ENCODE measurements at regions not wholly inside any gene's neighbourhood (a gene's known extent, or its start where the extent isn't known, plus 50 kb on each side); places are given as distances from the start of the nearest gene placed in this dataset.
A peak's percentile ranks its signal among the peaks of the same experiment; 100 is the strongest.

DNA sequence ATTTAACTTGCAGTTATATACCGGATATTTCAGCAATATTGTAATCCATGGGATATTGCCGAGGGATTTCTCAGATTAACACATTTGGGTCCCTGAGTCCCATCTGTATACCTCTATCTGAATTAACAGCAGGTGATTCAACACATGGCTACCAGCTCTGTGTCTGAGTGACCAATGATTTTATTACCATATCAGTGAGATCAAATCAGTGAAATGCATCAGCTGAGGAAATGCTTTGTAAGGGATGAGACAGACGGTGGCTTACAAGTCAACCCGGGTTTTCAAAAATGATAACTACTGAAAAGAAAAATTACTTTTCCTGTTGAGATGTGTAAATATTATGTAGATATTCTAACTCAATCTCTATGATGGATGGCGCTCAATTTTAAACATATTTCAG is 504.1 kb upstream of the PKN2 start:
- DNase-seq: no peak
- no peak for TF ChIP-seq POLR2A (IDR thresholded peaks at IDR 0.05)
- TF ChIP-seq, protein P1, sequence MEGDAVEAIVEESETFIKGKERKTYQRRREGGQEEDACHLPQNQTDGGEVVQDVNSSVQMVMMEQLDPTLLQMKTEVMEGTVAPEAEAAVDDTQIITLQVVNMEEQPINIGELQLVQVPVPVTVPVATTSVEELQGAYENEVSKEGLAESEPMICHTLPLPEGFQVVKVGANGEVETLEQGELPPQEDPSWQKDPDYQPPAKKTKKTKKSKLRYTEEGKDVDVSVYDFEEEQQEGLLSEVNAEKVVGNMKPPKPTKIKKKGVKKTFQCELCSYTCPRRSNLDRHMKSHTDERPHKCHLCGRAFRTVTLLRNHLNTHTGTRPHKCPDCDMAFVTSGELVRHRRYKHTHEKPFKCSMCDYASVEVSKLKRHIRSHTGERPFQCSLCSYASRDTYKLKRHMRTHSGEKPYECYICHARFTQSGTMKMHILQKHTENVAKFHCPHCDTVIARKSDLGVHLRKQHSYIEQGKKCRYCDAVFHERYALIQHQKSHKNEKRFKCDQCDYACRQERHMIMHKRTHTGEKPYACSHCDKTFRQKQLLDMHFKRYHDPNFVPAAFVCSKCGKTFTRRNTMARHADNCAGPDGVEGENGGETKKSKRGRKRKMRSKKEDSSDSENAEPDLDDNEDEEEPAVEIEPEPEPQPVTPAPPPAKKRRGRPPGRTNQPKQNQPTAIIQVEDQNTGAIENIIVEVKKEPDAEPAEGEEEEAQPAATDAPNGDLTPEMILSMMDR (IDR thresholded peaks at IDR 0.05): no peak
- H3K9me3 ChIP-seq: no peaks in the 10 kb centered on the region
- no peak overlapping the region for H3K4me3 ChIP-seq
- H3K4me1 ChIP-seq: peaks cover 21% of the 10 kb centered on the region
- no peak overlapping the region for H3K27ac ChIP-seq
- no peaks in the 10 kb centered on the region for H3K27me3 ChIP-seq
- H3K36me3 ChIP-seq (replicated peaks in 1 of 2; ENCODE audit: insufficient read depth in 1 of 2, low read depth in 2 of 2): no peaks in the 10 kb centered on the region
- 38 to 45% methylated on average over 5 of the region's 5 CpGs for WGBS, 2 donors
- intact Hi-C loops (cut with DNase I): loop anchor here (5.0 kb wide), 1 partner anchor 122 kb away; no protein-coding TSS in a partner anchor
- ATAC-seq: no peak

DNA sequence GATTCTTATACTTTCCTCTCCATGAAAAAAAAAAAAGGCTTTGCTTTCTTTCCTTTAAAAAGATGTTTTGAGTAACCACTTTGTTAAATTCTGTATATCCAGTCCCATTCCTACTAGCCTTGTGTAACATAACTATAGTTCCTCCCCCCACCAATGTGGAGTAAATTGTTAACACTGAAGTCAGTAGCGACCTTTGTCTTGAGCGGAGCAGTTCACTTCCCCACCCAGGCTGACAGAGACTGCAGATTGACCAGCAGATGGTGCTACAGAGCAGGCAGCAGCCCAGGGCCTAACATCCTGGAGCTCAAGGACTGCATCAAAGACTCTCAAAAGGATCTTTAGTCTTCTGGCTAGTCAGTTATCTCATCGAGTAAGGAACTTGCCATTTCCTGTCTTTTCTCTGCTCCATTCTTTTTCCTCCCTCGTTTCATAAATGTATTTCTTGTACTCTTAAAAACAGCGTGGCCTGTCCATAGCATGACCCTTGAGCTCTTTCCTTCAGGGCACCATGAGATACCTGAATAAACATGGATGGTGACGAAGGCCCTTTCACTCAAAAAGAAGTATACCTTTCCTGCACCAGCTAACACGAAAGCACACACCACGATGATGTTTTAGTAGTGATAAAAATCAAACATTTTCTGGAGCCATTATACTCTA is 503.5 kb upstream of the PKN2 start:
- intact Hi-C loops (cut with DNase I): loop anchor here (5.0 kb wide), 1 partner anchor 122 kb away; no protein-coding TSS in a partner anchor
- Histone ChIP-seq H3K4me3 (no peak overlapping the region), H3K27ac (no peak overlapping the region), H3K4me1 (peaks cover 15% of the 10 kb centered on the region), H3K36me3 (replicated peaks in 1 of 2; ENCODE audit: insufficient read depth in 1 of 2, low read depth in 2 of 2) (no peaks in the 10 kb centered on the region), H3K9me3 (no peaks in the 10 kb centered on the region), H3K27me3 (no peaks in the 10 kb centered on the region)
- peak; percentile 74 to 81 (median 79) for DNase-seq
- 26 to 31% methylated on average over 8 of the region's 8 CpGs for WGBS, 2 donors
- TF ChIP-seq, protein P1 (IDR thresholded peaks at IDR 0.05): peak; percentile 78 to 96 (median 90)
- TF ChIP-seq POLR2A (IDR thresholded peaks at IDR 0.05): no peak
- peak; percentile 88 for ATAC-seq

DNA sequence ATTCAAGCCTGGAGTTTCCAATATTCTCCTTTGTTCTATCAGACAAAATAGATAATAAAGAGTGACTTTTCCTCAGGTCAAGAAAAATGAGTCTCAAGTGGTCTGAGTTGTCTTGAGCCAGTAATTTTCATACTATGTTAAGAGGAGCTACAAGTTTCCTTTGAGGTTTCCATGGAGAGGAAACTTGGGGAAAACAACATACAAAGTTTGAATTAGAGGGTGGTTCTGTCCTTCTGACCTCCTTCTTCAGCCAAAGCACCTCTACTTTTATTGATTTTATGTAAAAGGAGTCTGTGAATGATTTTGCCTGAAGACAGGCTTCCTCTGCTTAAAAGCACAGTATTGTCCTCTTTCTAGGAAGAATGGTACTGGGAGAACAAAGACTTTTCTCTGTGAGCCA is 497.2 kb upstream of the PKN2 start:
- no peaks in the 10 kb centered on the region for H3K36me3 ChIP-seq (replicated peaks in 1 of 2; ENCODE audit: insufficient read depth in 1 of 2, low read depth in 2 of 2)
- intact Hi-C loops (cut with DNase I): no loop called here
- no peak for ATAC-seq

DNA sequence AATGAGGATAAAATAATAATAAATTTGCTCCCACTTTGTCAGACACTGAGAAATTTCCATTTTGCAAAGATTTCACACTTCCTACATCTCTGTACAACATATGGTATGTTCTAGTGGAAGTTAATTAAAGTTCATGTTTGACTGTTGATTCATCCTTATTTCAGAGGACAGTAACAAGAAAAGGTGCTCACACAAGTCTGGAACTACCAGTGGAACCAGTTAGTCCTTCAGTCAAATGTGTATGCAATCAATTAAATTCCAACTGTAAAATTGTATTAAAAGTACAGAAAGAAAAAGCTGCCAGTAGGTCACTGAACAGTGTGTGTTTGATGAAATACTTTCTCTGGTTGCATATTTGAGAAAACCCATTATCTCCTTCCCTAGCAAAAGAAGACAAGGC is 496.0 kb upstream of the PKN2 start:
- Histone ChIP-seq H3K27ac (no peak overlapping the region), H3K27me3 (no peaks in the 10 kb centered on the region), H3K4me3 (no peak overlapping the region), H3K36me3 (replicated peaks in 1 of 2; ENCODE audit: insufficient read depth in 1 of 2, low read depth in 2 of 2) (no peaks in the 10 kb centered on the region), H3K9me3 (no peaks in the 10 kb centered on the region), H3K4me1 (no peaks in the 10 kb centered on the region)
- ATAC-seq (no peak), DNase-seq (no peak)
- no peak for TF ChIP-seq POLR2A (IDR thresholded peaks at IDR 0.05)
- TF ChIP-seq, protein P1 (IDR thresholded peaks at IDR 0.05): no peak
- intact Hi-C loops (cut with DNase I): no loop called here

More for the DNA sequence above, 497.2 kb upstream of the PKN2 start:
- H3K4me1 ChIP-seq: no peaks in the 10 kb centered on the region
- no peak overlapping the region for H3K27ac ChIP-seq
- no peak for DNase-seq
- TF ChIP-seq POLR2A (IDR thresholded peaks at IDR 0.05): no peak
- TF ChIP-seq, protein P1 (IDR thresholded peaks at IDR 0.05): no peak
- H3K9me3 ChIP-seq: no peaks in the 10 kb centered on the region
- no peak overlapping the region for H3K4me3 ChIP-seq
- H3K27me3 ChIP-seq: no peaks in the 10 kb centered on the region

DNA sequence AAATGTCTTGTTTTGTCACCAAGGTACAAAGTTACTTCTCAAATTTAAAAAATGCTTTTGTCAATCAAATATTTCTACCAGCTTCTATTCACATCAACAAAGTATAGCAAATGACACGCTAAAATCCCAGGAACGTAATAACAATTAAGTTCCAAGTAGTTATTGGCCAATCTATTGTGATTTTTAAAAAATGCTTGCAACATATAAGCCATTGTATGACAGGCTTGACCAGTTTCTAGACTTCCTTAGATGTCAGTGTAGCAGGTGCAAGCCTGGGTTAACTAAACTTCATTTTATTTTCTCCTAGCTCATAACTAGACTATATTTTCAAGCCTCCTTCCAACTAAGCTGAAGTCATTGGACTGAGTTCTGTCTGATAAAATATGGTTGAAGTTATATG is 494.5 kb upstream of the PKN2 start:
- DNase-seq (no peak), ATAC-seq (no peak)
- no peak overlapping the region for H3K4me3 ChIP-seq
- no peaks in the 10 kb centered on the region for H3K4me1 ChIP-seq
- H3K27ac ChIP-seq: no peak overlapping the region
- no peak for TF ChIP-seq POLR2A (IDR thresholded peaks at IDR 0.05)
- TF ChIP-seq, protein P1 (IDR thresholded peaks at IDR 0.05): no peak
- H3K9me3 ChIP-seq: no peaks in the 10 kb centered on the region
- H3K36me3 ChIP-seq (replicated peaks in 1 of 2; ENCODE audit: insufficient read depth in 1 of 2, low read depth in 2 of 2): no peaks in the 10 kb centered on the region
- H3K27me3 ChIP-seq: no peaks in the 10 kb centered on the region
- intact Hi-C loops (cut with DNase I): no loop called here
- 61 to 70% methylated on average over 2 of the region's 2 CpGs for WGBS, 2 donors

Data from body of pancreas (tissue), 4 donors.